HEK293T (cell line): ENCODE measurements at regions not wholly inside any gene's neighbourhood (a gene's known extent, or its start where the extent isn't known, plus 50 kb on each side); places are given as distances from the start of the nearest gene placed in this dataset.

Source experiments
- CTCF ChIA-PET: fragments of 350-600 bp; formaldehyde crosslinking; extraction: SDS; loops from one replicate; lab custom pipeline; 2021; ENCODE audit warnings: antibody characterized with exemption, inconsistent platforms; lab: Yijun Ruan, JAX
- POLR2A ChIA-PET: fragments of 350-600 bp; formaldehyde crosslinking; extraction: SDS; loops from one replicate; lab custom pipeline; 2020; ENCODE audit warnings: antibody characterized with exemption, inconsistent platforms; lab: Yijun Ruan, JAX
- DNase-seq: peaks from one replicate; pipeline ENCODE4 v3.0.0; 2012; ENCODE audit warnings: mixed read lengths; ENCODE audit errors: extremely low spot score
- ARNT ChIP-seq: fragments of 450-650 bp; IDR thresholded peaks from 2 replicates; pipeline ENCODE4 v1.6.1; 2017; ENCODE audit warnings: mild to moderate bottlenecking
- BHLHE40 ChIP-seq: fragments of 450-650 bp; IDR thresholded peaks from 2 replicates; pipeline ENCODE4 v1.6.1; 2016; ENCODE audit warnings: mild to moderate bottlenecking, moderate library complexity, borderline replicate concordance
- CTBP1 ChIP-seq: fragments of 450-650 bp; IDR thresholded peaks from 2 replicates; pipeline ENCODE4 v1.6.1; 2016; ENCODE audit warnings: borderline replicate concordance
- ELF4 ChIP-seq: fragments of 450-650 bp; IDR thresholded peaks from 2 replicates; pipeline ENCODE4 v1.6.1; 2017; ENCODE audit warnings: antibody characterized with exemption
- FOXA1 ChIP-seq: fragments of 450-650 bp; IDR thresholded peaks from 2 replicates; pipeline ENCODE4 v1.6.1; 2016; ENCODE audit warnings: mild to moderate bottlenecking
- FOXK2 ChIP-seq: fragments of 450-650 bp; IDR thresholded peaks from 2 replicates; pipeline ENCODE4 v1.6.1; 2016; ENCODE audit warnings: mild to moderate bottlenecking
- FOXM1 ChIP-seq: fragments of 450-650 bp; IDR thresholded peaks from 2 replicates; pipeline ENCODE4 v1.6.1; 2017; ENCODE audit warnings: mild to moderate bottlenecking, borderline replicate concordance
- HDGF ChIP-seq: fragments of 450-650 bp; IDR thresholded peaks from 2 replicates; pipeline ENCODE4 v1.6.1; 2017; ENCODE audit warnings: antibody characterized with exemption, borderline replicate concordance
- L3MBTL2 ChIP-seq: fragments of 450-650 bp; conservative IDR thresholded peaks from 2 replicates; pipeline ENCODE4 v1.6.1; 2016; ENCODE audit warnings: mild to moderate bottlenecking
- LEF1 ChIP-seq: fragments of 450-650 bp; IDR thresholded peaks from 2 replicates; pipeline ENCODE4 v1.6.1; 2017; ENCODE audit warnings: mild to moderate bottlenecking, borderline replicate concordance
- NFRKB ChIP-seq: fragments of 450-650 bp; IDR thresholded peaks from 2 replicates; pipeline ENCODE4 v1.6.1; 2016; ENCODE audit warnings: mild to moderate bottlenecking, moderate library complexity
- SP1 ChIP-seq: fragments of 450-650 bp; IDR thresholded peaks from 2 replicates; pipeline ENCODE4 v1.6.1; 2017
- SUZ12 ChIP-seq: fragments of 450-650 bp; IDR thresholded peaks from 2 replicates; pipeline ENCODE4 v1.6.1; 2016; ENCODE audit warnings: mild to moderate bottlenecking
- TARDBP ChIP-seq: fragments of 450-650 bp; IDR thresholded peaks from 2 replicates; pipeline ENCODE4 v1.6.1; 2016
- ZNF384 ChIP-seq: fragments of 450-650 bp; IDR thresholded peaks from 2 replicates; pipeline ENCODE4 v1.6.1; 2016
- TF ChIP-seq, protein P1 (sequence below): fragments of 450-650 bp; IDR thresholded peaks from 2 replicates; pipeline ENCODE4 v1.6.1; 2016

DNA sequence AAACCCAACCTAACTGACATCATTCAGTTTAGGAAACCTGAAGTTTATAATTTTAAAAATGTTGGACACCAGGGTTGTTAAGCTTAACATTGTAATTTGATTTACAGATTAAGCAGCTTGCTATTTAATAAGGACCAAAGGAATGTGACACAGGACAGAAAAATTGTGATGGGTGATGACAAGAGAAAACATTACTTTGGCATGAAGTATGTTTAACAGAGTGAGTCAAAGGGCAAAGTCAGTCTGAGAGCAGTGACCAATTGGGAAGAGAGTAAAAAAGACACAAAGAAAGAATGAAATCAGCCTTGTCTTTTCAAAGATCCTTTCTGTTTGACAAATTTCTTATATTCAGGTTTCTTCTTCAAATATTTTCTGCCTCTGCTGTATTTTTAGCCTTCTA lies 1301.6 kb downstream of the SI start:
- POLR2A ChIA-PET, result no interaction called here
- no peak for TF ChIP-seq L3MBTL2
- TF ChIP-seq CTBP1, result no peak
- no peak for TF ChIP-seq TARDBP
- no peak for TF ChIP-seq HDGF
- no peak for TF ChIP-seq ELF4
- no peak for TF ChIP-seq BHLHE40
- no peak for TF ChIP-seq ARNT
- no peak for TF ChIP-seq FOXA1
- TF ChIP-seq SP1, result no peak
- no peak for TF ChIP-seq LEF1
- TF ChIP-seq NFRKB, result no peak
- no peak for TF ChIP-seq FOXM1
- TF ChIP-seq, protein P1, sequence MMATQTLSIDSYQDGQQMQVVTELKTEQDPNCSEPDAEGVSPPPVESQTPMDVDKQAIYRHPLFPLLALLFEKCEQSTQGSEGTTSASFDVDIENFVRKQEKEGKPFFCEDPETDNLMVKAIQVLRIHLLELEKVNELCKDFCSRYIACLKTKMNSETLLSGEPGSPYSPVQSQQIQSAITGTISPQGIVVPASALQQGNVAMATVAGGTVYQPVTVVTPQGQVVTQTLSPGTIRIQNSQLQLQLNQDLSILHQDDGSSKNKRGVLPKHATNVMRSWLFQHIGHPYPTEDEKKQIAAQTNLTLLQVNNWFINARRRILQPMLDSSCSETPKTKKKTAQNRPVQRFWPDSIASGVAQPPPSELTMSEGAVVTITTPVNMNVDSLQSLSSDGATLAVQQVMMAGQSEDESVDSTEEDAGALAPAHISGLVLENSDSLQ, result no peak

DNA sequence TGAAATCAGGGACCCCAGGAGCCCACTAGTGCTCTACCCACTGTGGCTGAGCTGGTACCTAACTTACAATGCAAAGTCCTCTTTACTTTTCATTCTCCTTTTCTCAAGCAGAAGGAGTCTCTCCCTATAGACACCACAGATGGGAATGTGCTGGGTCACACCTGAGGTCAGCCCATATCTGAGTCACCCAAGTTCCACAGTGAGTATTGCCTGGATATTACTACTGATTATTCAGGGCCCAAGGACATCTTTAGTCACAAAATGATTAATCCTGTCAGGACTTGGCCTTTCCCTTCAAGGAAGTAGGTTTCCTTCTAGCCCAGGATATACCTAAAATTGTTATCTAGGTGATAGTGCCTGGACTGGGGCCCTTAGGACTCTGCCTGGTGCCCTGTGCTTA lies 1305.2 kb downstream of the SI start:
- TF ChIP-seq TARDBP, result no peak
- no peak for TF ChIP-seq SUZ12
- TF ChIP-seq, protein P1, result no peak
- TF ChIP-seq NFRKB, result no peak
- ChIA-PET POLR2A (no interaction called here), CTCF (no interaction called here)
- no peak for DNase-seq

More for the DNA sequence above, 1301.6 kb downstream of the SI start:
- no peak for DNase-seq
- CTCF ChIA-PET, result no interaction called here

DNA sequence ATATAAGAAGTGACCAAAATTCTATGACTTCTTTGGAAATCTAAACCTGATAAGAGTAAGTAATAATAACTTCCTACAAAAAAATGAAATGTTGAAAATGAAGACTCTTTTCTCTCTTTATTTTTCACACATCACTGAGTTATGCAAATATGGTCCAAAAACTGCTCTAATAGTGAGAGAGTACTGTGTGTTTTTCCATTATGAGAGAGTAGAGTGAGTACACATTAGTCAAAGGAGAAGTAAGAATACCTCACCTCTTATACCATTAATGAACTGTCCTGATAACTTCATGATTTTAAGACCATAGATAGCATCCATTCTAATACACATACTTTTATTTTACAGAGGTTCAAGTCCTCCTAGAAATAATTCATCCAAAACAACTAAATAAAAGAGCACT lies 1310.2 kb downstream of the SI start:
- no peak for TF ChIP-seq ZNF384
- TF ChIP-seq SP1, result no peak
- no peak for TF ChIP-seq FOXM1
- TF ChIP-seq NFRKB, result no peak
- TF ChIP-seq ELF4, result no peak
- no peak for TF ChIP-seq L3MBTL2
- TF ChIP-seq, protein P1, result no peak
- no peak for TF ChIP-seq CTBP1
- no peak for TF ChIP-seq HDGF
- TF ChIP-seq LEF1, result no peak
- TF ChIP-seq ARNT, result no peak
- no peak for TF ChIP-seq FOXK2
- no peak for TF ChIP-seq FOXA1
- no peak for TF ChIP-seq BHLHE40
- TF ChIP-seq SUZ12, result no peak
- TF ChIP-seq TARDBP, result no peak
- no peak for DNase-seq
- CTCF ChIA-PET, result no interaction called here

DNA sequence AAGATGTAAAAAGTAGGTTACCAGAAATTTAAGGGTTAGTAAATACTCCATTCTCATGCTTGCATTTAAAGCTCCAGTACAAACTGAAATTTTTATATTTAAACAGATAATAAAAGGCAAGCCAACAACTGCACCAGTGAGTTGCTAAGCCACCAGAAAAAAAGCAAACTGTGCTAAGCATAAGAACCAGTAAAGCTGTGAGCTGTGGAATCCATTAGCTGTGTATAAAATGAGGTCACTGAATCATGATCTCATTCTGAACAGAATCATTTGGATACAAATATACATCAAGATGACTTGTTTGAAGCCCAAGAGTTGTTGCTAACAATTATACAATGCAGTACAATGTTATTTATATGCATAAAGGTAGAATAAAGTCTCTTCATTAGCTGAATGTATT lies 1312.2 kb downstream of the SI start:
- CTCF ChIA-PET, result no interaction called here

More for the DNA sequence above, 1310.2 kb downstream of the SI start:
- POLR2A ChIA-PET, result no interaction called here

DNA sequence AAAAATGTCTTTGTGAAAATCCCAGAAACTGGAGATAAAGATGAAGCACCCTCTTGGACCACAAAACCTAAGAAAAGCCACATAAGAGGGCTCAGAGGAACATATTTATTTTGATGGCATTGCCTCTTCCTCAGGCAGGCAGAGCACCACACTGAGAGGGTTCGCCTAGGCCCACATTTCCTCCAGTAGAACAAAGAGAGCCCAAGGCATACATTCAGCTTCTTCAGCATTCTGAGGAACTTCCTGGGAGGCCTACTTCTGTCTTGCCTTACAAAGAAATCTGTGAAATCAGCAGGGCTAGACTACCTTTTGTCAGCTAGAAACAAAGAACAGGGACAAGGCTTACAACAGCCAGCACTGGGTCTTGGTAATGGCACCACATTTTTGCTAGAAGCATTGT lies 1325.3 kb downstream of the SI start:
- TF ChIP-seq ELF4 (no peak), LEF1 (no peak), NFRKB (no peak), HDGF (no peak), FOXK2 (no peak), CTBP1 (no peak), TARDBP (no peak), FOXM1 (no peak), ZNF384 (no peak), SP1 (no peak), ARNT (no peak), L3MBTL2 (no peak), BHLHE40 (no peak), SUZ12 (no peak), FOXA1 (no peak)
- TF ChIP-seq, protein P1, result no peak
- CTCF ChIA-PET, result no interaction called here
- POLR2A ChIA-PET, result no interaction called here
- DNase-seq, result no peak

More for the DNA sequence above, 1312.2 kb downstream of the SI start:
- no peak for TF ChIP-seq BHLHE40
- TF ChIP-seq, protein P1, result no peak
- no peak for TF ChIP-seq FOXA1
- TF ChIP-seq SUZ12, result no peak
- TF ChIP-seq LEF1, result no peak
- TF ChIP-seq FOXK2, result no peak
- no peak for TF ChIP-seq CTBP1
- DNase-seq, result no peak
- POLR2A ChIA-PET, result no interaction called here

DNA sequence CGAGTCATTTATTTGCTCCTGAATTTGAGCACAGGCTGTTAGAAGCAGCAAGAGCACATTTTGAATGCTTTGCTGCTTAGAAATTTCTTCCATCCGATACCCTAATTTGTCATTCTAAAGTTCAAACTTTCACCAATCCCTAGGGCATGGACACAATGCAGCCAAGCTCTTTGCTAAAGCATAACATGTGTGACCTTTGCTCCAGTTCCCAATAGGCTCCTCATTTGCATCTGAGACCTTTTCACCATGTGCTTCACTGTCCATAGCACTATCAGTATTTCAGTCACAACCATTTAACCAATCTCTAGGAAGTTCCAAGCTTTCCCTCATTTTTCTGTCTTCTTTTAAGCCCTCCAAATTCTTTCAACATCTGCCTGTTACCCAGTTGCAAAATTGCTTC lies 1333.1 kb downstream of the SI start:
- TF ChIP-seq FOXA1 (no peak), CTBP1 (no peak), NFRKB (no peak), FOXK2 (no peak), LEF1 (no peak), L3MBTL2 (no peak), HDGF (no peak), ZNF384 (no peak), SUZ12 (no peak), ARNT (no peak), TARDBP (no peak), SP1 (no peak), FOXM1 (no peak), ELF4 (no peak), BHLHE40 (no peak)
- TF ChIP-seq, protein P1, result no peak
- POLR2A ChIA-PET, result no interaction called here
- CTCF ChIA-PET, result interaction anchor here (0.6 kb wide), 1 partner anchor 831 kb away, joined by 3 read pairs; no protein-coding TSS in a partner anchor
- no peak for DNase-seq
